Neural cell (in vitro differentiated cells): ENCODE measurements at regions not wholly inside any gene's neighbourhood (a gene's known extent, or its start where the extent isn't known, plus 50 kb on each side); places are given as distances from the start of the nearest gene placed in this dataset.

Experiments
- H2AFZ ChIP-seq: fragments of 200-600, 300-800 bp; sonication (generic), shearing (Covaris generic); 2 replicates; pipeline ENCODE4 v1.6.0; 2014; ENCODE audit warnings: low read depth, mild to moderate bottlenecking, antibody characterized with exemption, low read length, moderate library complexity
- H3F3A ChIP-seq: fragments of 200-600 bp; shearing (Covaris generic); 2 replicates; pipeline ENCODE4 v1.6.1; 2016; ENCODE audit warnings: mild to moderate bottlenecking, moderate library complexity, mixed read lengths, antibody characterized with exemption, low read length; ENCODE audit not compliant: insufficient read depth, poor library complexity, severe bottlenecking
- H3K27ac ChIP-seq: fragments of 200-600, 300-800 bp; sonication (generic), shearing (Covaris generic); 2 replicates; pipeline ENCODE4 v1.5.1; 2014; ENCODE audit warnings: mild to moderate bottlenecking, low read length, moderate library complexity
- H3K27me3 ChIP-seq: fragments of 300-800, 200-600 bp; sonication (generic), shearing (Covaris generic); 2 replicates; pipeline ENCODE4 v1.6.0; 2014; ENCODE audit warnings: mild to moderate bottlenecking, low read depth, low read length, moderate library complexity; ENCODE audit not compliant: insufficient read depth
- H3K36me3 ChIP-seq: fragments of 300-800, 200-600 bp; sonication (generic), shearing (Covaris generic); 2 replicates; pipeline ENCODE4 v1.5.1; 2014; ENCODE audit warnings: mild to moderate bottlenecking, antibody characterized with exemption, low read length, moderate library complexity; ENCODE audit not compliant: insufficient read depth
- H3K4me2 ChIP-seq: fragments of 300-800, 200-600 bp; sonication (generic), shearing (Covaris generic); 2 replicates; pipeline ENCODE4 v1.6.0; 2014; ENCODE audit warnings: mild to moderate bottlenecking, low read length
- H3K4me3 ChIP-seq: fragments of 300-800, 200-600 bp; sonication (generic), shearing (Covaris generic); 2 replicates; pipeline ENCODE4 v1.5.1; 2014; ENCODE audit warnings: mild to moderate bottlenecking, low read length, moderate library complexity
- H3K79me2 ChIP-seq: fragments of 200-600 bp; shearing (Covaris generic); replicated peaks from 2 replicates; pipeline ENCODE4 v1.6.0; 2014; ENCODE audit warnings: mild to moderate bottlenecking, low read length, moderate library complexity; ENCODE audit not compliant: insufficient read depth
- H3K9ac ChIP-seq: fragments of 300-800, 200-600 bp; sonication (generic), shearing (Covaris generic); 2 replicates; pipeline ENCODE4 v1.6.1; 2016; ENCODE audit warnings: mild to moderate bottlenecking, low read length, mixed read lengths
- H3K9me2 ChIP-seq: fragments of 200-600 bp; shearing (Covaris generic); 2 replicates; pipeline ENCODE4 v1.6.1; 2016; ENCODE audit warnings: mild to moderate bottlenecking, low read length, mixed read lengths; ENCODE audit not compliant: insufficient read depth
- H3K9me3 ChIP-seq: fragments of 200-600, 300-800 bp; sonication (generic), shearing (Covaris generic); 2 replicates; pipeline ENCODE4 v1.6.1; 2016; ENCODE audit warnings: mild to moderate bottlenecking, mixed run types, low read length, moderate library complexity, mixed read lengths
- H4K20me1 ChIP-seq: fragments of 200-600 bp; shearing (Covaris generic); 2 replicates; pipeline ENCODE4 v1.6.1; 2016; ENCODE audit warnings: mild to moderate bottlenecking, mixed run types; ENCODE audit not compliant: insufficient read depth
- EP300 ChIP-seq: fragments of 450-650 bp; conservative IDR thresholded peaks from 2 replicates; pipeline ENCODE4 v1.6.1; 2014; ENCODE audit warnings: antibody characterized with exemption, mild to moderate bottlenecking, moderate library complexity; ENCODE audit not compliant: poor library complexity, severe bottlenecking
- EZH2 ChIP-seq: fragments of 200-600, 300-800 bp; shearing (Covaris generic), sonication (generic); IDR thresholded peaks from 2 replicates; pipeline ENCODE4 v1.6.1; 2014; ENCODE audit warnings: antibody characterized with exemption, low read length, borderline replicate concordance, mild to moderate bottlenecking; ENCODE audit not compliant: insufficient read depth, poor library complexity, severe bottlenecking
- MXI1 ChIP-seq: fragments of 450-650 bp; conservative IDR thresholded peaks from 2 replicates; pipeline ENCODE4 v1.6.1; 2014; ENCODE audit warnings: antibody characterized with exemption, mild to moderate bottlenecking; ENCODE audit not compliant: poor library complexity, severe bottlenecking
- RAD21 ChIP-seq: fragments of 450-650 bp; conservative IDR thresholded peaks from 2 replicates; pipeline ENCODE4 v1.6.1; 2014; ENCODE audit warnings: antibody characterized with exemption, mild to moderate bottlenecking, moderate library complexity
- SMC3 ChIP-seq: fragments of 450-650 bp; conservative IDR thresholded peaks from 2 replicates; pipeline ENCODE4 v1.6.1; 2014; ENCODE audit warnings: antibody characterized with exemption, mild to moderate bottlenecking, moderate library complexity; ENCODE audit not compliant: poor library complexity
- TAF1 ChIP-seq: IDR thresholded peaks from 2 replicates; pipeline ENCODE4 v1.6.1; 2012; ENCODE audit warnings: low read depth
- TF ChIP-seq, protein P1 (sequence below): IDR thresholded peaks from 2 replicates; pipeline ENCODE4 v1.6.1; 2012; ENCODE audit warnings: borderline replicate concordance

DNA sequence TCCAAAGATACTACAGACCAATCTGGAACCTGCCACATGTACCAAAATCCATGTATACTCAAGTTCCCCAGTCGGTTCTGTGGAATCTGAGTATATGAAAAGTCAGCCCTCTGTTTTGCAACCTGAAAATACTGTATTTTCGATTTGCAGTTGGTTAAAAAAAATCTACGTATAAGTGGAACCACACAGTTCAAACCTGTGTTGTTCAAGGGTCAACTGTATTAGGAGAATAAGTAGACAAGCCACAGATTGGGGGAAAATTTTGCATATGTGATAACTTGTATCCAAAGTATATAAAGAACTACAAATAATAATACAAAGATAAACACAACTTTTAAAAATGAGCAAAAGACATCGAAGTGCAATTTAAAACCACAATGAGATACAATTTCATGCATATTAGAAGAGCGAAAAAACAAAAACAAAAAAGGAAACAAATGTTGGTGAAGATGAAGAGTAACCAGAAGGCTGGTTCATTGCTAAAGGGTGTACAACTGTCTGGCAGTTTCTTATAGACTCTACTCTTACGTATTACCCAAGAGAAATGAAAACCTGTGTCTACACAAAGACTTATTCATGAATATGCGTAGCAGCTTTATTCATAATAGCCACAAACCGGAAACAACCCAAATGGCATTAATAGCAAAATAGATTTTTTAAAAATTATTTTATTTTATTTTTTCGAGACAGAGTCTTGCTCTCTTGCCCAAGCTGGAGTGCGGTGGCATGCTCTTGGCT lies 180.8 kb downstream of the BCAS1 start:
- no peaks in the 10 kb centered on the region for H3K36me3 ChIP-seq
- no peaks in the 10 kb centered on the region for H4K20me1 ChIP-seq
- TF ChIP-seq EZH2 (no peak), RAD21 (no peak)
- no peak overlapping the region for H3K27ac ChIP-seq
- no peaks in the 10 kb centered on the region for H3K9me3 ChIP-seq
- H3F3A ChIP-seq, result no peaks in the 10 kb centered on the region
- H3K4me3 ChIP-seq, result no peak overlapping the region
- H3K4me2 ChIP-seq, result no peak overlapping the region
- no peaks in the 10 kb centered on the region for H3K79me2 ChIP-seq
- H2AFZ ChIP-seq, result no peak overlapping the region
- H3K27me3 ChIP-seq, result no peaks in the 10 kb centered on the region
- H3K9me2 ChIP-seq, result no peaks in the 10 kb centered on the region
- H3K9ac ChIP-seq, result no peak overlapping the region

DNA sequence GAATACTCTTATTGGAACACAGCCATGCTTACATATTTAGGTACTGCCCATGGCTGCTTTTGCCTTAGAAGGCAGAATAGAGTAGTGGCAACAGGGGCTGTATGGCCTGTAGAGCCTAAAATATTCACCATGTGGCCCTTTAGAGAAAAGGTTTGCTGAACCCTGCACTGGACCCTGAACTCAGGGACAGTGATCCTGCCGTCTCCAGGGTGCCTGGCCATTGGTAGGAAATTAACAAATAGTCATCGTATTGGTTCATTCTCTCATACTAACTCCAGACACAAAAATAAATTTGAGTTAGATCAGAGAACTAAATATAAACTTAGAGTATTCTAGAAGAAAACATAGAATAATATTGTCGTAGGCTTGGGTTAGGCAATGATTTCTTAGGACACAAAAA lies 181.4 kb downstream of the BCAS1 start:
- Histone ChIP-seq H3F3A (no peaks in the 10 kb centered on the region), H3K79me2 (no peaks in the 10 kb centered on the region), H3K9me2 (no peaks in the 10 kb centered on the region), H3K4me3 (no peak overlapping the region), H3K27me3 (no peaks in the 10 kb centered on the region), H2AFZ (no peak overlapping the region), H3K9me3 (no peaks in the 10 kb centered on the region), H3K9ac (no peak overlapping the region), H3K36me3 (no peaks in the 10 kb centered on the region), H4K20me1 (no peaks in the 10 kb centered on the region), H3K4me2 (no peak overlapping the region), H3K27ac (no peak overlapping the region)
- no peak for TF ChIP-seq TAF1
- TF ChIP-seq, protein P1, sequence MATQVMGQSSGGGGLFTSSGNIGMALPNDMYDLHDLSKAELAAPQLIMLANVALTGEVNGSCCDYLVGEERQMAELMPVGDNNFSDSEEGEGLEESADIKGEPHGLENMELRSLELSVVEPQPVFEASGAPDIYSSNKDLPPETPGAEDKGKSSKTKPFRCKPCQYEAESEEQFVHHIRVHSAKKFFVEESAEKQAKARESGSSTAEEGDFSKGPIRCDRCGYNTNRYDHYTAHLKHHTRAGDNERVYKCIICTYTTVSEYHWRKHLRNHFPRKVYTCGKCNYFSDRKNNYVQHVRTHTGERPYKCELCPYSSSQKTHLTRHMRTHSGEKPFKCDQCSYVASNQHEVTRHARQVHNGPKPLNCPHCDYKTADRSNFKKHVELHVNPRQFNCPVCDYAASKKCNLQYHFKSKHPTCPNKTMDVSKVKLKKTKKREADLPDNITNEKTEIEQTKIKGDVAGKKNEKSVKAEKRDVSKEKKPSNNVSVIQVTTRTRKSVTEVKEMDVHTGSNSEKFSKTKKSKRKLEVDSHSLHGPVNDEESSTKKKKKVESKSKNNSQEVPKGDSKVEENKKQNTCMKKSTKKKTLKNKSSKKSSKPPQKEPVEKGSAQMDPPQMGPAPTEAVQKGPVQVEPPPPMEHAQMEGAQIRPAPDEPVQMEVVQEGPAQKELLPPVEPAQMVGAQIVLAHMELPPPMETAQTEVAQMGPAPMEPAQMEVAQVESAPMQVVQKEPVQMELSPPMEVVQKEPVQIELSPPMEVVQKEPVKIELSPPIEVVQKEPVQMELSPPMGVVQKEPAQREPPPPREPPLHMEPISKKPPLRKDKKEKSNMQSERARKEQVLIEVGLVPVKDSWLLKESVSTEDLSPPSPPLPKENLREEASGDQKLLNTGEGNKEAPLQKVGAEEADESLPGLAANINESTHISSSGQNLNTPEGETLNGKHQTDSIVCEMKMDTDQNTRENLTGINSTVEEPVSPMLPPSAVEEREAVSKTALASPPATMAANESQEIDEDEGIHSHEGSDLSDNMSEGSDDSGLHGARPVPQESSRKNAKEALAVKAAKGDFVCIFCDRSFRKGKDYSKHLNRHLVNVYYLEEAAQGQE, result no peak
- TF ChIP-seq MXI1, result no peak
- no peak for TF ChIP-seq EP300
- TF ChIP-seq SMC3, result no peak

DNA sequence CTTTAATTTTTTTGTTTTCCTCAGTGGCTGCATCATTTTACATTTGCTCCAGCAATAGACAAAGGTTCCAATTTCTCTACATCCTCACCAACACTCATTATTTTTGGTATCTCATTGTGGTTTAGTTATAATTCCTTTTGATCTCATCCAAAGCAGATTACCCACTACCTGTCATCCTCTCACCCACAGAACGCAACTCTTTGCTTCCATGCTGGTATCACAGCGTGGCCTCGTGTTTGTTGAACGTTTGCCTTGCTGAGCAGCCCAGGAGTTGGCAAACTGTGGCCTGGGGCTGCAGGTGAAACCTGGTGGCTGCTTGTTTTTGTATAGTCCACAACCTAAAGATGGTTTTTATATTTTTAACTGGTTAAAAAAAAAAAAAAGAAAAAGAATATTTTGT lies 181.9 kb downstream of the BCAS1 start:
- no peaks in the 10 kb centered on the region for H3K9me2 ChIP-seq
- no peaks in the 10 kb centered on the region for H3F3A ChIP-seq
- H3K4me2 ChIP-seq, result no peak overlapping the region
- no peaks in the 10 kb centered on the region for H3K36me3 ChIP-seq
- no peaks in the 10 kb centered on the region for H3K79me2 ChIP-seq
- no peaks in the 10 kb centered on the region for H4K20me1 ChIP-seq
- no peak overlapping the region for H3K4me3 ChIP-seq
- H2AFZ ChIP-seq, result no peak overlapping the region
- TF ChIP-seq, protein P1, result no peak
- TF ChIP-seq MXI1 (no peak), TAF1 (no peak), EP300 (no peak)
- H3K9ac ChIP-seq, result no peak overlapping the region
- H3K27me3 ChIP-seq, result no peaks in the 10 kb centered on the region
- no peaks in the 10 kb centered on the region for H3K9me3 ChIP-seq
- H3K27ac ChIP-seq, result no peak overlapping the region
